K562 (cell line): ENCODE measurements at regions not wholly inside any gene's neighbourhood (a gene's known extent, or its start where the extent isn't known, plus 50 kb on each side); places are given as distances from the start of the nearest gene placed in this dataset.

Experiments used
- ATAC-seq: fragments of 200-7000 bp; cut with Tn5 transposase; 3 replicates; pipeline ENCODE4 v1.9.1; 2020; ENCODE audit warnings: moderate library complexity
- BruUV-seq: library from RNA; stranded (reverse); fragments of 400-500 nt; replicated peaks from 2 replicates; lab custom pipeline; 2021; lab: Mats Ljungman, UMichigan
- CTCF ChIA-PET: fragments of 300-600 bp; formaldehyde crosslinking; extraction: SDS; loops from one replicate; lab custom pipeline; 2021; ENCODE audit warnings: low intra/inter-chr PET ratio; lab: Yijun Ruan, JAX
- POLR2A ChIA-PET: fragments of 300-600, 350-650 bp; sonication (Branson Sonifier 250); formaldehyde crosslinking; extraction: SDS; loops from one replicate; lab custom pipeline; 2021; ENCODE audit warnings: antibody characterized with exemption, inconsistent platforms; lab: Yijun Ruan, JAX
- DNase-seq, 4 experiments: peaks; one replicate each; pipeline versions ENCODE4 v3.0.0 to v3.0.0-alpha.2; 2011 to 2018; ENCODE audit warnings: low spot score in 3 of 4, mixed read lengths in 3 of 4; ENCODE audit errors: extremely low read depth in 1 of 4
- FAIRE-seq: peaks from 2 replicates; lab custom pipeline; 2011; peaks lifted over from hg19 to GRCh38; lab: Jason Lieb, UNC
- H2AFZ ChIP-seq: 2 replicates; pipeline ENCODE4 v1.6.0; 2011; ENCODE audit warnings: low read depth, low read length, control low read depth, inconsistent platforms
- H3K27ac ChIP-seq: fragments of 200-600 bp; 3 replicates; pipeline ENCODE4 v1.8.0; 2011; ENCODE audit warnings: low read depth, mild to moderate bottlenecking, control low read depth, inconsistent platforms, low read length, moderate library complexity, mixed read lengths; ENCODE audit errors: extremely low read depth
- H3K27me3 ChIP-seq, 2 experiments: fragments of 300-600 bp in 1 of 2; 2 replicates in 1 of 2; 3 replicates in 1 of 2; pipeline versions ENCODE4 v1.6.0 to v1.8.0; 2011; ENCODE audit warnings: inconsistent platforms in 2 of 2, low read length in 2 of 2, mild to moderate bottlenecking in 1 of 2, mixed read lengths in 1 of 2, moderate library complexity in 1 of 2; ENCODE audit not compliant: control insufficient read depth in 2 of 2, insufficient read depth in 2 of 2
- H3K36me3 ChIP-seq: fragments of 300-600 bp; 3 replicates; pipeline ENCODE4 v1.8.0; 2011; ENCODE audit warnings: mild to moderate bottlenecking, low read length, inconsistent platforms; ENCODE audit not compliant: control insufficient read depth, insufficient read depth
- H3K4me1 ChIP-seq, 2 experiments: fragments of 200-600 bp in 1 of 2; replicated peaks in 1 of 2; 2 replicates in 1 of 2; 3 replicates in 1 of 2; pipeline versions ENCODE4 v1.5.1 to v1.8.0; 2011; ENCODE audit warnings: inconsistent platforms in 2 of 2, low read length in 2 of 2, mild to moderate bottlenecking in 1 of 2, mixed read lengths in 1 of 2, moderate library complexity in 1 of 2; ENCODE audit not compliant: control insufficient read depth in 2 of 2, insufficient read depth in 2 of 2
- H3K4me2 ChIP-seq: 2 replicates; pipeline ENCODE4 v1.6.1; 2011; ENCODE audit warnings: low read length, control low read depth, inconsistent platforms, mixed read lengths; ENCODE audit not compliant: insufficient read depth
- H3K4me3 ChIP-seq: fragments of 200-600 bp; sonication (generic), shearing (Covaris generic); 2 replicates; pipeline ENCODE4 v1.5.1; 2016; ENCODE audit warnings: control low read depth, inconsistent platforms
- H3K79me2 ChIP-seq: fragments of 200-600 bp; 3 replicates; pipeline ENCODE4 v1.8.0; 2011; ENCODE audit warnings: low read length, inconsistent platforms; ENCODE audit not compliant: control insufficient read depth, insufficient read depth
- H3K9ac ChIP-seq, 2 experiments: 2 replicates each; pipeline versions ENCODE4 v1.6.0 to v1.6.1; 2011; ENCODE audit warnings: low read depth in 2 of 2, low read length in 2 of 2, control low read depth in 1 of 2, inconsistent platforms in 1 of 2, mild to moderate bottlenecking in 1 of 2, mixed read lengths in 1 of 2; ENCODE audit not compliant: insufficient read depth in 1 of 2
- H3K9me1 ChIP-seq: one replicate; pipeline ENCODE4 v1.6.0; 2011; ENCODE audit warnings: inconsistent platforms, mild to moderate bottlenecking, low read length, moderate library complexity; ENCODE audit not compliant: control insufficient read depth, insufficient read depth
- H3K9me3 ChIP-seq: replicated peaks from 2 replicates; pipeline ENCODE4 v1.5.1; 2011; ENCODE audit warnings: low read depth, low read length, inconsistent platforms; ENCODE audit not compliant: control insufficient read depth, insufficient read depth
- H4K20me1 ChIP-seq: replicated peaks from 2 replicates; pipeline ENCODE4 v1.6.1; 2011; ENCODE audit warnings: low read length, inconsistent platforms, mixed read lengths; ENCODE audit not compliant: control insufficient read depth, insufficient read depth
- BCL6 ChIP-seq: fragments of 250-450 bp; sonication (Bioruptor Pico); IDR thresholded peaks from 2 replicates; pipeline ENCODE4 v1.4.0; 2020
- DNMT1 ChIP-seq: fragments of 450-650 bp; IDR thresholded peaks from 2 replicates; pipeline ENCODE4 v1.6.1; 2016; ENCODE audit warnings: antibody characterized with exemption, mild to moderate bottlenecking
- ERF ChIP-seq: fragments of 450-650 bp; formaldehyde crosslinking; IDR thresholded peaks from 2 replicates; pipeline ENCODE4 v1.4.0; 2020; ENCODE audit warnings: mild to moderate bottlenecking, mixed read lengths
- HEY1 ChIP-seq: fragments of 250-450 bp; sonication (Bioruptor Pico); IDR thresholded peaks from 2 replicates; pipeline ENCODE4 v1.5.0; 2020; ENCODE audit warnings: mild to moderate bottlenecking, moderate library complexity, borderline replicate concordance
- HINFP ChIP-seq: fragments of 450-650 bp; conservative IDR thresholded peaks from 2 replicates; pipeline ENCODE4 v1.6.1; 2016; ENCODE audit warnings: missing genetic modification characterization, low read depth, mild to moderate bottlenecking, control low read depth, missing compliant biosample characterization
- HMGN3 ChIP-seq: IDR thresholded peaks from 2 replicates; pipeline ENCODE4 v1.6.1; 2011; ENCODE audit warnings: borderline replicate concordance, low read depth, mild to moderate bottlenecking, mixed read lengths, low read length; ENCODE audit not compliant: insufficient read length; ENCODE audit errors: extremely low read depth
- HNRNPUL1 ChIP-seq: fragments of 200-400 bp; formaldehyde crosslinking; IDR thresholded peaks from 2 replicates; pipeline ENCODE4 v1.6.1; 2017; ENCODE audit warnings: low read length
- KDM1A ChIP-seq, 2 experiments: fragments of 450-650 bp; IDR thresholded peaks; 2 replicates each; pipeline ENCODE4 v1.6.1; 2016; ENCODE audit warnings: mild to moderate bottlenecking in 2 of 2
- MBD1 ChIP-seq: fragments of 250-450 bp; sonication (Bioruptor Pico); IDR thresholded peaks from 2 replicates; pipeline ENCODE4 v1.8.0; 2022; ENCODE audit warnings: inconsistent platforms
- MLX ChIP-seq, 2 experiments: fragments of 450-650 bp in 1 of 2; sonication (generic) in 1 of 2; formaldehyde crosslinking; conservative IDR thresholded peaks; 2 replicates each; pipeline versions ENCODE4 v1.4.0 to v1.8.1; 2020 to 2022; ENCODE audit warnings: mild to moderate bottlenecking in 1 of 2, missing genetic modification reagents in 1 of 2
- MTF1 ChIP-seq: fragments of 250-450 bp; sonication (Bioruptor Pico); IDR thresholded peaks from 2 replicates; pipeline ENCODE4 v1.9.0; 2021; ENCODE audit warnings: moderate library complexity, mild to moderate bottlenecking, inconsistent platforms, borderline replicate concordance
- NFIX ChIP-seq: fragments of 250-450 bp; sonication (Bioruptor Pico); IDR thresholded peaks from 2 replicates; pipeline ENCODE4 v1.4.0; 2020; ENCODE audit warnings: low read depth, mild to moderate bottlenecking, moderate library complexity
- NR2C2 ChIP-seq, 2 experiments: fragments of 200-800 bp in 1 of 2; sonication (Bioruptor generic) in 1 of 2; sonication (generic) in 1 of 2; formaldehyde crosslinking in 1 of 2; IDR thresholded peaks; 2 replicates each; pipeline versions ENCODE4 v1.6.1 to v1.8.0; 2016 to 2022; ENCODE audit warnings: mild to moderate bottlenecking in 1 of 2, missing compliant biosample characterization in 1 of 2, missing genetic modification characterization in 1 of 2, missing genetic modification reagents in 1 of 2
- TAF9B ChIP-seq: fragments of 450-650 bp; IDR thresholded peaks from 2 replicates; pipeline ENCODE4 v1.6.1; 2018; ENCODE audit warnings: mild to moderate bottlenecking; ENCODE audit not compliant: partially characterized antibody
- ZNF12 ChIP-seq: sonication (generic); formaldehyde crosslinking; IDR thresholded peaks from 2 replicates; pipeline ENCODE4 v1.4.0; 2020; ENCODE audit warnings: mild to moderate bottlenecking, missing genetic modification reagents
- ZNF224 ChIP-seq: sonication (generic); formaldehyde crosslinking; IDR thresholded peaks from 2 replicates; pipeline ENCODE4 v1.8.0; 2022; ENCODE audit warnings: mild to moderate bottlenecking, missing genetic modification reagents
- ZNF354B ChIP-seq: fragments of 250-450 bp; sonication (Bioruptor Pico); IDR thresholded peaks from 2 replicates; pipeline ENCODE4 v1.4.0; 2020
- ZNF76 ChIP-seq: fragments of 250-450 bp; sonication (Bioruptor Pico); IDR thresholded peaks from 2 replicates; pipeline ENCODE4 v1.4.0; 2020; ENCODE audit warnings: mild to moderate bottlenecking, moderate library complexity, borderline replicate concordance
- WGBS: fragments of 100-300 bp; shearing (Covaris generic); methylation state at CpG from one replicate; pipeline ENCODE4 v1.1.6; 2016; ENCODE audit warnings: low coverage, mixed read lengths; ENCODE audit not compliant: insufficient coverage; ENCODE audit errors: missing lambda C conversion rate; 5-methylcytosine and 5-hydroxymethylcytosine counted together
- in situ Hi-C: fragments of 300-500 bp; cut with MboI; formaldehyde crosslinking; loops from 4 replicates; pipeline ENCODE4 v1.15.0; 2018; ENCODE audit warnings: inconsistent platforms, mixed read lengths
- intact Hi-C: fragments of 100-400 bp; cut with micrococcal nuclease; formaldehyde crosslinking; loops from 2 replicates; pipeline ENCODE4 v1.14.2; 2022

GRCh38 chr22:48406161-48406560, 1421.5 kb downstream of the BRD1 start:
- H3K27ac ChIP-seq: no peak overlapping the region
- intact Hi-C loops: no loop called here
- no peak overlapping the region for H3K9ac ChIP-seq
- no peak for FAIRE-seq
- WGBS: 0% methylated on average over 4 of the region's 4 CpGs
- peaks cover 0 to 8% of the 10 kb centered on the region in 2 experiments; a peak in 1 of 5 replicates for H3K27me3 ChIP-seq
- no peaks in the 10 kb centered on the region for H3K79me2 ChIP-seq
- no peak for DNase-seq
- BruUV-seq: no TSS peak
- H3K36me3 ChIP-seq: no peaks in the 10 kb centered on the region
- H3K4me1 ChIP-seq: no peaks in the 10 kb centered on the region
- in situ Hi-C loops: no loop called here
- ATAC-seq: no peak
- no peak for TF ChIP-seq ZNF12
- no peak for TF ChIP-seq MBD1 (CRISPR knock-in tag)
- no peak for TF ChIP-seq HINFP
- TF ChIP-seq HEY1 (CRISPR knock-in tag): no peak
- TF ChIP-seq TAF9B: no peak
- no peak for TF ChIP-seq BCL6
- TF ChIP-seq ZNF354B (CRISPR knock-in tag): no peak
- TF ChIP-seq HNRNPUL1: no peak
- TF ChIP-seq DNMT1: no peak
- TF ChIP-seq ZNF224 (CRISPR knock-in tag): no peak
- TF ChIP-seq ERF: no peak
- TF ChIP-seq NR2C2 (CRISPR knock-in tag; IDR thresholded peaks at IDR 0.05): no peak
- no peak for TF ChIP-seq NR2C2 (tag; IDR thresholded peaks at IDR 0.05)
- no peak for TF ChIP-seq ZNF76 (CRISPR knock-in tag)
- TF ChIP-seq KDM1A (IDR thresholded peaks at IDR 0.05): no peak
- TF ChIP-seq HMGN3: no peak
- no peak for TF ChIP-seq NFIX (CRISPR knock-in tag)
- no peak for TF ChIP-seq MLX (CRISPR knock-in tag; conservative IDR thresholded peaks at IDR 0.05)
- no peak for TF ChIP-seq MTF1
- TF ChIP-seq, all 486 proteins: peak for 0
- no peak overlapping the region for H2AFZ ChIP-seq
- H3K9me3 ChIP-seq: no peaks in the 10 kb centered on the region
- no peaks in the 10 kb centered on the region for H4K20me1 ChIP-seq
- POLR2A ChIA-PET: no interaction called here
- H3K4me2 ChIP-seq: no peak overlapping the region
- H3K9me1 ChIP-seq: no peaks in the 10 kb centered on the region
- no peak overlapping the region for H3K4me3 ChIP-seq
- CTCF ChIA-PET: no interaction called here
